HUES48 (cell line): ENCODE measurements at regions not wholly inside any gene's neighbourhood (a gene's known extent, or its start where the extent isn't known, plus 50 kb on each side); places are given as distances from the start of the nearest gene placed in this dataset.

ENCODE experiments used
- H3K27ac ChIP-seq: one replicate; pipeline ENCODE4 v1.7.0; 2013; ENCODE audit warnings: low read depth, low read length, inconsistent platforms
- H3K27me3 ChIP-seq: 2 replicates; pipeline ENCODE4 v1.6.1; 2013; ENCODE audit warnings: mild to moderate bottlenecking, low read length; ENCODE audit not compliant: control insufficient read depth, insufficient read depth
- H3K36me3 ChIP-seq: 2 replicates; pipeline ENCODE4 v1.6.1; 2013; ENCODE audit warnings: low read length; ENCODE audit not compliant: control insufficient read depth, insufficient read depth
- H3K4me1 ChIP-seq: 2 replicates; pipeline ENCODE4 v1.6.1; 2013; ENCODE audit warnings: mild to moderate bottlenecking, low read length; ENCODE audit not compliant: control insufficient read depth, insufficient read depth
- H3K4me3 ChIP-seq: 2 replicates; pipeline ENCODE4 v1.5.1; 2013; ENCODE audit warnings: mild to moderate bottlenecking, low read depth, low read length
- H3K9ac ChIP-seq: 2 replicates; pipeline ENCODE4 v1.6.1; 2013; ENCODE audit warnings: mild to moderate bottlenecking, low read depth, low read length, moderate library complexity
- H3K9me3 ChIP-seq: 2 replicates; pipeline ENCODE4 v1.6.1; 2013; ENCODE audit warnings: low read length; ENCODE audit not compliant: control insufficient read depth, insufficient read depth

DNA sequence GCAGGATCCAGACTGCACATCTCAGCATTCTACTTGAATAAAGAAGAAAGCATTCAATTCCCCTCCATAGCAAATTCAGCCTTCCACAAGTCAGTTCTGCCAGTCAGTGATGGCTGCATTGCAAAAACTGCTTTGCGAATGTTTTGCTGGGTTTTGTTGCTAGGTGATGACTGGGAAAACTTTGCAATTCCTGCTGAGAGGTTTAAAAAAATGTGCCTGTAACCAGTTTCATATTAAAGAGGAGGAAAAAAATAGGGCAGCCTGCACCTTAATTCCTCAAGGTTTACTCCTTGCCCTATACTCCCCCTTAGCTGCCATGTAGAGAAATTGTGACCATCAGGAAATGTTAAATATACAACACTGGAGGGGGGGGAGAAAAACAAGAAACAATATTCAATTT is 225.6 kb upstream of the ATP11B start:
- Histone ChIP-seq H3K4me3 (no peak overlapping the region), H3K36me3 (no peaks in the 10 kb centered on the region), H3K9me3 (no peaks in the 10 kb centered on the region), H3K4me1 (peaks cover 32% of the 10 kb centered on the region), H3K27me3 (no peaks in the 10 kb centered on the region), H3K27ac (peak overlapping the region; percentile 16), H3K9ac (no peak overlapping the region)

DNA sequence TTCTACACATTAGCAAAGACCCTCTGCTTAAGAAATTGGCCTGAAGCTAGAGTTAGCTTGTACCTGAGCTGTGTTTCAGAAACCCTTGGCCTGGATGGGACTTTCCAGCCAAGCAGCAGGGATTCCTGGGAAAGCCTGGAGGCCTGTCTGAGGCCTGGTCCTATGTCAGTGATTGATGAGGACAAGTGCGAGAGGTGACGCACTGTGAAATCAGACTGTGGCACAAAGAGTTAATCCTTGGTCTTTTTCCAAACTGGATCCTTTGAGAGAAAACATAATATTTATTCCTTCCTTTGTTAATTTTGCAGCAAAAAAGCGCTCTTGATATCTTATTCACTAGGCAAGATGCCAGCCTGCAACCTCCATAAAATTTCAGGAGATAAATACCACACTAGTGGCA is 225.0 kb upstream of the ATP11B start:
- Histone ChIP-seq H3K27me3 (no peaks in the 10 kb centered on the region), H3K9ac (no peak overlapping the region), H3K27ac (peak overlapping the region; percentile 16), H3K4me1 (peaks cover 32% of the 10 kb centered on the region), H3K36me3 (no peaks in the 10 kb centered on the region), H3K9me3 (no peaks in the 10 kb centered on the region), H3K4me3 (no peak overlapping the region)

DNA sequence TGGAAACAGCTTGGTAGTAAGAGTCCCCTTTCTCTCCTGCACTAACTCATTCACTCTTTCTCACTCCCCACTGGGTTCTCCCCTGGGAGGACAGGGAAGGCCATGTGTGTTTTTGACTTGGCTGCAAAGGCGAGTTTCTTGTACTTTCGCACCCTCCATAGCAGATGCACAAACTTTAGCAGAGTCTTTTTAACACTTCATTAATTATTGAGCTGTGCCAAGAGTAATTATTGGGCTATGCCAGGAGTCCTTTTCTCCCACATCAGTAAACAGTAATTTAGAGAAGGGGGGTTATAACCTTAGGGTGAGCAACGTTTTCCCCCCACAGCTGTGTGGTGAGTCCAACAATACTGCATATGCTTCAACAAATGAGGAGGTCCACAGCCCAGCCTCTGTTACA is 224.4 kb upstream of the ATP11B start:
- Histone ChIP-seq H3K27me3 (no peaks in the 10 kb centered on the region), H3K4me3 (no peak overlapping the region), H3K36me3 (no peaks in the 10 kb centered on the region), H3K9me3 (no peaks in the 10 kb centered on the region), H3K9ac (no peak overlapping the region), H3K27ac (peak overlapping the region; percentile 1), H3K4me1 (peaks cover 32% of the 10 kb centered on the region)

DNA sequence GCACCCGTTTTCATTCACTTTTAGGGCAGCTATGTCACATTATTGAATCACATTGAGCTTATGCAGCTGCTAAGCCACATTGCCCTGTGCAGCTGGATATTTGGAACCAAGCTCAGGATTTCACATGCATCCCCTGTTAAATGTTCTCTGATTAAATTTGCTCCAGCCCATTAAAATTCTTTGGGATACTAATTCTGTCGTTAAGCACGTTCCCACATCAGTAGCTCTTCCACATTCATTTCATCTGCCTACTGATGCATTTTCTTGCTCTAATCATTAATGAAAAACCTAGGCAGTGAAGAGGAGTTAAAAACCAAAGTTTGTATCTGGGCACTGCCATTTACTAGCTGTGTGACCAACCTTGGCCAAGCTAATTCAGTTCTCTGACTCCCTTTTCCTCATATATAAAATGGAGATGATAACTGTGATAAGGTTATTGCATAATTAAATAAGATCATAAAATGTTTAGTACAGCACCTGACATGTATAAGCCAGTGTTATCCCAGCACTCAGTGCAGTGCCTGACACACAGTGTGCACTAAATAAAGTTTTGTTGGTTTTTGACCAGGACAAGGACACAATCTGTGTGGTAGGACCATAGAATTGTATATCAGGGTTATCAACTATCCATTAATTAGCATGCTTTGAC is 222.2 kb upstream of the ATP11B start:
- Histone ChIP-seq H3K4me3 (no peak overlapping the region), H3K36me3 (no peaks in the 10 kb centered on the region), H3K9ac (no peak overlapping the region), H3K27me3 (no peaks in the 10 kb centered on the region), H3K4me1 (peaks cover 20% of the 10 kb centered on the region), H3K9me3 (no peaks in the 10 kb centered on the region), H3K27ac (no peak overlapping the region)

- Histone ChIP-seq H3K4me3 (no peak overlapping the region), H3K27ac (no peak overlapping the region), H3K36me3 (no peaks in the 10 kb centered on the region), H3K4me1 (no peaks in the 10 kb centered on the region), H3K9ac (no peak overlapping the region), H3K9me3 (no peaks in the 10 kb centered on the region), H3K27me3 (no peaks in the 10 kb centered on the region)
Measured at GRCh38 chr3:182575941-182576340, 217.4 kb upstream of the ATP11B start.

GRCh38 chr3:182583545-182583944 is 209.8 kb upstream of the ATP11B start:
- no peak overlapping the region for H3K9ac ChIP-seq
- no peak overlapping the region for H3K4me3 ChIP-seq
- H3K9me3 ChIP-seq = no peaks in the 10 kb centered on the region
- H3K27ac ChIP-seq = no peak overlapping the region
- no peaks in the 10 kb centered on the region for H3K4me1 ChIP-seq
- H3K36me3 ChIP-seq = no peaks in the 10 kb centered on the region
- no peaks in the 10 kb centered on the region for H3K27me3 ChIP-seq

DNA sequence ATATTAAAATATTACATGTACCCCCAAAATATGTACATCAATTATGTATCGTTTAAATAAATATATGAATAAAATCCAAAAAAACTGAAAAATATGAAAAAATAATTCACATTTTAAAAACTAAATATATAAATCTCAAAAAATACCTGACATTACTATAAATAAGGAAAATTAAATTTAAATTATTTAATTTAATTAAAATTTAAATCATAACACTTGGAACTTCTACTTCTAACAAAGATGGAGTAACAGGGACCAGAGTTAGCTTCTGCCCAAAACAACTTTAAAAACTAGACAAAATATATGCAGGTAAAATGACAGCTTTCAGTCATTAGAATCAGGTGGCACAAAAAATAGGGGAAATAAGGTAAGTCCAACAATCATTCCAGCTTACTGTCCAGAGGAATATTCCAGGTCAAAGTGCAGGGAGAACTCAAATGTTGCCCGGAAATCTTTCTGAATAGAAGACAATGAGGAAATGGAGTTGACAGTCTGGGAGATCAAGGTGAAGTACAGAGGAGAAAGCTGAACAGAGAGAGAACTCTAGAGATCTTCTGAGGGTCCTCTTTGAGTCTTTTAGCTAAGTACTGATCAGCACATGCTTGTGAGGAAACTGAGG is 207.7 kb upstream of the ATP11B start:
- Histone ChIP-seq H3K27me3 (no peaks in the 10 kb centered on the region), H3K9me3 (no peaks in the 10 kb centered on the region), H3K4me1 (no peaks in the 10 kb centered on the region), H3K9ac (no peak overlapping the region), H3K36me3 (no peaks in the 10 kb centered on the region), H3K4me3 (no peak overlapping the region), H3K27ac (no peak overlapping the region)

GRCh38 chr3:182592747-182593146 is 200.6 kb upstream of the ATP11B start:
- no peak overlapping the region for H3K9ac ChIP-seq
- H3K4me3 ChIP-seq = no peak overlapping the region
- no peaks in the 10 kb centered on the region for H3K4me1 ChIP-seq
- no peaks in the 10 kb centered on the region for H3K27me3 ChIP-seq
- no peaks in the 10 kb centered on the region for H3K36me3 ChIP-seq
- H3K27ac ChIP-seq = no peak overlapping the region
- H3K9me3 ChIP-seq = no peaks in the 10 kb centered on the region

DNA sequence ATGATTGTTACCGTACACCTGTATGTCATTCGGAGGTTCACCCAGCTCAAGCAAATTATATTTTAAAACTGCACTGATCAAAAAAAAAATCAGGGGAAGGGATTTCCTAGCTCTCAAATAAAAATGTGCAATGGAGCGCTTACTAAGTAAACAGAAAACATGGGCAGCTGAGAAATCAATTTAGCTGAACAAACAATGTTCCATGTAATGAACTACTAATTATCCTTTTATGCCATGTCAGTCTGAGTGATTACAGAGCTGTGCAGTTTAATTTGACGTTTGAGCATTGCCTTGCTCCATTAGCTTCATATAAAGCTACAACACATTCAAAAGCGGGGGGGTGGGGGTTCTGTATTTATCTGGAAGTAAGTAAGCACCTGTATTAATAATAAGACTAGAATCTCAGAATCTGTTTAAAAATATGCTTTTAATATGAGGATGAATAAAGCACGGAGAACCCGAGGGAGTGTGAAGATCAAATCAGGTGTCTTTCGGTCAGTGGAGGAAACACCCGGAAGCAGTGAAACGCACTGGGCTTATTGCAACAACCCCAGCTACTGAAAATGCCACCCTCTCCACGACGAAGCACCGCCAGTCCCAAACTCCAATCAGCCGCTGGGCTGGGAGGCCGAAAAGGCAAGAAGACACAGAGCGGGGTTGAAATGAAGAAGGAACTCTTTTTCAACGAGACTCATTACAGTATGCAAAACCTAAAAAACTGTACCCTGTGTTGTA is 196.5 kb upstream of the ATP11B start:
- no peak overlapping the region for H3K4me3 ChIP-seq
- H3K27me3 ChIP-seq = no peaks in the 10 kb centered on the region
- no peak overlapping the region for H3K27ac ChIP-seq
- no peaks in the 10 kb centered on the region for H3K36me3 ChIP-seq
- H3K9me3 ChIP-seq = no peaks in the 10 kb centered on the region
- H3K4me1 ChIP-seq = no peaks in the 10 kb centered on the region
- H3K9ac ChIP-seq = no peak overlapping the region

DNA sequence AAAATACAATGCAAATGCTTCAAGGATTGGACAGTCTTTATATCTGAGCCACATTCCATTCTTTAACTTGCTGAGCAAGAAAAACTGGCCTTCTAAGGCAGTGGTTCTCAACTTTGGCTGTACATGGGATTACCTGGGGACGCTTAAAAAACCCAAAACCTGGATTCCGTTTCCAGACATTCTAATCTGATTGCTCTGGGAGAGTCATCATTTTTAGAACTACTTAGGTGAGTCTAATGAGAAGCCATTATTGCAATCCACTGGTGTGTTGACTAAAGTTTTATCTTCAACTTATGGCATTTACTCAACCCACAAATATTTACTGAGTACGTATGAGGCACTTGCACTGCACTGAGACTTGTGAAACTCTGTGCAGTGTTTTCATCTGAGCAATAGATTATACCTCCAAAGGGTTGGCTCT is 195.7 kb upstream of the ATP11B start:
- no peaks in the 10 kb centered on the region for H3K9me3 ChIP-seq
- no peak overlapping the region for H3K27ac ChIP-seq
- H3K4me1 ChIP-seq = no peaks in the 10 kb centered on the region
- H3K4me3 ChIP-seq = no peak overlapping the region
- no peaks in the 10 kb centered on the region for H3K36me3 ChIP-seq
- no peak overlapping the region for H3K9ac ChIP-seq
- H3K27me3 ChIP-seq = no peaks in the 10 kb centered on the region

DNA sequence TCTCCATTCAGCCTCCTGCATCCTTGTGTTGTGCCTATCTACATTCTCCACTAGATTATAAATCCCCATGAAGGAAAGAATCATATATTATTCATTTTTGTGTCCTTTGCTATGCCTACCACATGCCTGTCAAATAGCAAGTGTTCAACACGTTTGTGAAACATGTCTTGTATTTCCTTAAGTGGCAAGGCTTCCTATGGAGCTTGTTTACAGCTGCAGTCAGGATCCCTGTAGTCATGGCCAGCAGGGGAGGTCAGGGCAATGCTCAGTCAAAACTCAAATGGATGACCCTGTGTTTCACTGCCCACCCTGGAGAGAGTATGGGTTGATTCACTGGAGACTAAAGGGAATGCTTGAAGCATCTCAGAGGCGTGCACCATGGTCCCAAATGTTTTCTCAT is 191.7 kb upstream of the ATP11B start:
- no peaks in the 10 kb centered on the region for H3K9me3 ChIP-seq
- no peaks in the 10 kb centered on the region for H3K36me3 ChIP-seq
- no peak overlapping the region for H3K27ac ChIP-seq
- H3K4me3 ChIP-seq = no peak overlapping the region
- no peak overlapping the region for H3K9ac ChIP-seq
- no peaks in the 10 kb centered on the region for H3K4me1 ChIP-seq
- no peaks in the 10 kb centered on the region for H3K27me3 ChIP-seq
